Pancreas (tissue), 10 donors: ENCODE measurements at regions not wholly inside any gene's neighbourhood (a gene's known extent, or its start where the extent isn't known, plus 50 kb on each side); places are given as distances from the start of the nearest gene placed in this dataset.

ENCODE experiments used
- ATAC-seq, 4 donors: fragments of 200-7000 bp; cut with Tn5 transposase; one replicate each; pipeline versions ENCODE4 v1.8.0 to v1.9.1; 2020; ENCODE audit warnings: mild to moderate bottlenecking in 4 of 4, moderate library complexity in 4 of 4
- DNase-seq, 6 donors: peaks; one replicate each; pipeline ENCODE4 v3.0.0-alpha.2; 2020
- FAIRE-seq: peaks from 2 replicates; lab custom pipeline; 2012; peaks lifted over from hg19 to GRCh38; lab: Jason Lieb, UNC
- H3K27ac ChIP-seq, 4 donors: fragments of 200-600 bp; sonication (generic); 1 replicate in 3 of 4; 2 replicates in 1 of 4; pipeline versions ENCODE4 v1.5.0 to v1.8.0; 2020
- H3K27me3 ChIP-seq, 4 donors: fragments of 200-600 bp; one replicate each; pipeline ENCODE4 v1.8.0; 2021
- H3K36me3 ChIP-seq, 3 donors: fragments of 200-600 bp; sonication (generic) in 1 of 3; one replicate each; pipeline versions ENCODE4 v1.5.0 to v1.8.0; 2020 to 2021
- H3K4me1 ChIP-seq, 3 donors: fragments of 200-600 bp; one replicate each; pipeline ENCODE4 v1.8.0; 2021
- H3K4me3 ChIP-seq, 4 donors: fragments of 200-600 bp; sonication (generic) in 2 of 4; one replicate each; pipeline versions ENCODE4 v1.5.0 to v1.8.0; 2020 to 2021
- H3K9me3 ChIP-seq, 4 donors: fragments of 200-600 bp; one replicate each; pipeline ENCODE4 v1.8.0; 2021
- WGBS, 2 donors: extraction: QIAGEN DNeasy Blood & Tissue Kit; methylation state at CpG; one replicate each; pipeline ENCODE4 v1.1.7; 2013; 5-methylcytosine and 5-hydroxymethylcytosine counted together
- intact Hi-C, 3 donors: fragments of 100-400 bp; cut with DNase I; formaldehyde crosslinking; loops; one replicate each; pipeline versions ENCODE4 v1.11.1 to v1.14.2; 2022
- TF ChIP-seq, protein P1 (sequence below), 4 donors: fragments of 200-600 bp; sonication (generic) in 3 of 4; IDR thresholded peaks; one replicate each; pipeline versions ENCODE4 v1.5.0 to v1.8.0; 2021; ENCODE audit warnings: antibody characterized with exemption in 4 of 4
- donor health status: healthy with polysubstance abuse.
- donor health status: DM: no; HTN: no; CAD: no; lungs with moderate emphysema.
- donor health status: DM: no; HTN: no; CAD: no.
- donor health status: control.
- donor health status: control.
- donor health status: Bipolar disorder and iron deficiency.
- donor health status: DM: yes; HTN: yes; CAD: no.
- donor health status: DM: no; HTN: no; CAD: no.
- donor health status: DM: no; HTN: no; CAD: no.
- donor health status: DM: yes; HTN: yes; CAD: no.

DNA sequence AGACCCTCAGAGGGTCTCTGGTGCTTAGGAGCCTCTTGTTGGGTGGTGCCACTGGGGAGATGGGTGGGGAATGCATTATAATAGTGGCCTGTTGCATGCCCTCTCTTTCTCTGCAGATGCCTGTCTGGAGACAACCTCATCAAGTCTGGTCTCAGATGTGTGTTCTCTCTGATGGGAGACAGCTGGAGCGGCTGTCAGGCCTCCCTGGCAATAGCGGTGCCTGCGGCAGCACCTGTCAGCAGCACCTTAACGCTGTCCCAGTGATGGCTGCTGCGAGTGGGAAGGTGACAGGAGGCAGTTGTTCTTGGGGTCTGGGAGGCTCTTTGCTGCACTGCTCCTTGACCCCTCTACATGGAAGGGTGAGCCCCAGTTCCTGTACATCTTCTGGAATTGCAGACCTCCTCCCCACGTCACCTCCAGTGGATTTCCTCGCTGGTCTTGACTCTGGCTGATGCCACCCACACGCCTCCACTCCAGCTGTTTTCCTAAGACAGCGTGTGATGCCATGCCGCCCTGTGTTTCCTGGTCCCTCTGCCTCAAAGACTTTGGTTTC lies 63.3 kb upstream of the BLCAP start:
- no peak overlapping the region for H3K4me3 ChIP-seq
- H3K27ac ChIP-seq: no peak overlapping the region
- peaks cover 0 to 4% (median 0%) of the 10 kb centered on the region in 4 donors for H3K27me3 ChIP-seq
- ATAC-seq: no peak
- no peaks in the 10 kb centered on the region for H3K36me3 ChIP-seq
- intact Hi-C loops: no loop called here
- H3K9me3 ChIP-seq: no peaks in the 10 kb centered on the region
- 50 to 63% methylated on average over 10 of the region's 10 CpGs for WGBS, 2 donors
- H3K4me1 ChIP-seq: no peaks in the 10 kb centered on the region
- no peak for DNase-seq
- FAIRE-seq: no peak
- TF ChIP-seq, protein P1, sequence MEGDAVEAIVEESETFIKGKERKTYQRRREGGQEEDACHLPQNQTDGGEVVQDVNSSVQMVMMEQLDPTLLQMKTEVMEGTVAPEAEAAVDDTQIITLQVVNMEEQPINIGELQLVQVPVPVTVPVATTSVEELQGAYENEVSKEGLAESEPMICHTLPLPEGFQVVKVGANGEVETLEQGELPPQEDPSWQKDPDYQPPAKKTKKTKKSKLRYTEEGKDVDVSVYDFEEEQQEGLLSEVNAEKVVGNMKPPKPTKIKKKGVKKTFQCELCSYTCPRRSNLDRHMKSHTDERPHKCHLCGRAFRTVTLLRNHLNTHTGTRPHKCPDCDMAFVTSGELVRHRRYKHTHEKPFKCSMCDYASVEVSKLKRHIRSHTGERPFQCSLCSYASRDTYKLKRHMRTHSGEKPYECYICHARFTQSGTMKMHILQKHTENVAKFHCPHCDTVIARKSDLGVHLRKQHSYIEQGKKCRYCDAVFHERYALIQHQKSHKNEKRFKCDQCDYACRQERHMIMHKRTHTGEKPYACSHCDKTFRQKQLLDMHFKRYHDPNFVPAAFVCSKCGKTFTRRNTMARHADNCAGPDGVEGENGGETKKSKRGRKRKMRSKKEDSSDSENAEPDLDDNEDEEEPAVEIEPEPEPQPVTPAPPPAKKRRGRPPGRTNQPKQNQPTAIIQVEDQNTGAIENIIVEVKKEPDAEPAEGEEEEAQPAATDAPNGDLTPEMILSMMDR (IDR thresholded peaks at IDR 0.05): no peak

DNA sequence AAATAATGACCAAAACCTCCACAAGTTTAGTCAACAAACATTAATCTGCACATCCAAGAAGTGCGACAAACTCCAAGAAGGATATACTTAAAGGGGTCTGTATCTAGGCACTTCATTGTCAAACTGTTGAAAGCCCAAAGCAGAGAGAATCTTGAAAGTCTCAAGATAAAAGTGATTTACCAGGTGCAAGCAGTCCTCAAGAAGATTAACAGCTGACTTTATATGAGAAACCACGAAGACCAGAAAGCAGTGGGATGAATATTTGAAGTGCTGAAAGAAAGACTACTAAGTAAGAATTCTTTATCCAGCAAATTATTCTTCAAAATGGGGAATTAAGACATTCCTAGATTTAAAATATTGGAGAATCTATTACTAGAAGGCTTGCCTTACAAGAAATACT lies 58.4 kb upstream of the BLCAP start:
- 65 to 76% methylated on average over 2 of the region's 2 CpGs for WGBS, 2 donors
- no peak for ATAC-seq
- intact Hi-C loops: no loop called here
- TF ChIP-seq, protein P1 (IDR thresholded peaks at IDR 0.05): no peak
- no peak for FAIRE-seq
- Histone ChIP-seq H3K27me3 (peaks cover 0 to 4% (median 2%) of the 10 kb centered on the region in 4 donors), H3K4me1 (no peaks in the 10 kb centered on the region), H3K27ac (no peak overlapping the region), H3K4me3 (no peak overlapping the region), H3K9me3 (no peaks in the 10 kb centered on the region), H3K36me3 (no peaks in the 10 kb centered on the region)
- DNase-seq: no peak

DNA sequence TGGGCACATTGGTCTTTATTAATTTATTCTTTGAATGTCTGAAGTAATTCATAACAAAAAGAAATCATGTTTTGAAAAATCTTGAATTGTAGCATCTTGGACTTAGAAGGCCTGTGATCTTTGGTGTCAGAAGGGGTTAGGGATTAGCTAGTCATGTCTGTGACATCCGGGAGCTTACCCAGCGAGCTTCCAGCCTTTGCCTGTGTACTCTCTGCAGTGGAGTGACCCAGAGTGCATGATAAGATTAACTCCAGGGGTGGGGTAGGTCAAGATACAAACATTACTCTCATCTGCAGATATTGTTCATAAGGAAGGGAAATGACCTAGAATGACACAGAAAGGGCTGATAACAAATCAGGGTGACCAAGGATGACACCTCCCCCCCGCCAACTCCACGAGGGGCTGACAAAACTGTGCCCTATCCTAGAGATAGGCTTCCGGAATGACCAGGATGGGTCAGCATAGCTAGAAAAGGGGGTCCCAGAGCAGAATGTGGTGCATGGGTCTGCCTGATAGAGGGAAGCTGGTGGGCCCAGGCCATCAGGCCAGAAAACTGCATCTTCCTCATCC lies 56.6 kb upstream of the BLCAP start:
- Histone ChIP-seq H3K9me3 (no peaks in the 10 kb centered on the region), H3K4me1 (no peaks in the 10 kb centered on the region), H3K27ac (no peak overlapping the region), H3K27me3 (peaks cover 0 to 4% (median 2%) of the 10 kb centered on the region in 4 donors), H3K4me3 (no peak overlapping the region), H3K36me3 (no peaks in the 10 kb centered on the region)
- DNase-seq (no peak), ATAC-seq (no peak), FAIRE-seq (no peak)
- TF ChIP-seq, protein P1 (IDR thresholded peaks at IDR 0.05): no peak
- intact Hi-C loops: no loop called here
- 44 to 50% methylated on average over 5 of the region's 5 CpGs for WGBS, 2 donors

DNA sequence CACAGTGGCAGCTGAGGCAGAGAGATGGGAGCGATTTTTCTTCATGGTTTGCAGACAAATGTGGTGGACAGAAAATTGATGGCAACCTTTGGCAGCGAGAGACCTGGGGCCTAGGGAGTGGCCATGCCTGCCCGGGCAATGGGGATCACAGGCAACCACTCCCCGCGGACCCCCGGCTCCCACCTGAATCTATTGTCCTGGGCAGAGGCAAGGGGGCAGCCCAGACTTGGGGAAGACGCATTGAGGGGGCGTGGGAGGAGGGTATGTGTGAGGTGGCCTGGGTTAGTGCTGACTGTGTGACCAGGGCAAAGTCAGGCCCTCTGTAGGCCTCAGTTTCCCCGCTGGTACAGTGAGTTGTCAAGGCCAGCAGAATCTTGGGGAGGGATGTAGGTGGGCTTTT lies 53.6 kb upstream of the BLCAP start:
- Histone ChIP-seq H3K27me3 (peaks cover 0 to 4% (median 0%) of the 10 kb centered on the region in 4 donors), H3K27ac (no peak overlapping the region), H3K4me1 (no peaks in the 10 kb centered on the region), H3K4me3 (no peak overlapping the region), H3K36me3 (no peaks in the 10 kb centered on the region), H3K9me3 (no peaks in the 10 kb centered on the region)
- FAIRE-seq (no peak), ATAC-seq (no peak), DNase-seq (no peak)
- intact Hi-C loops: no loop called here
- TF ChIP-seq, protein P1 (IDR thresholded peaks at IDR 0.05): no peak
- 58 to 69% methylated on average over 9 of the region's 9 CpGs for WGBS, 2 donors

DNA sequence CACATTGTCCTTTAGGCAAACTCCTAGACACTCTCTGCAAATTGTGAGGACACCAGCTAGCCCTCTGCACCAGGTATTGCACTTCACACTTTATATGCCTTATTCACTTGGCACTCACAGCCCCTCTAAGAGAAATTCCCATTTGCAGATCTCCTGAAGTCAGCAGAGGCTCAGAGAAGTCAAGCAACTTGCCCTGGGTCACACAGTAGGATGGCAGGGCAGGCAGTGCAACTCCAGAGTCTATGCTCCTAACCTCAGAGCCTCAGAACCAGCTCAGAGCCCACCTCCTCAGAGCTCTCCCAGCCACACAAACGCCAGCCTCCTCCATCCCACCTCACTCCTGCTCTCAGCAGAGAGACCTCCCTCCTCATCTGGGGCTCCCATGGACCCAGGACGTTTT lies 52.4 kb upstream of the BLCAP start:
- intact Hi-C loops: no loop called here
- DNase-seq: no peak
- 0 to 6% methylated on average over 2 of the region's 2 CpGs for WGBS, 2 donors
- Histone ChIP-seq H3K4me3 (no peak overlapping the region), H3K4me1 (no peaks in the 10 kb centered on the region), H3K36me3 (no peaks in the 10 kb centered on the region), H3K27me3 (peaks cover 0 to 3% (median 0%) of the 10 kb centered on the region in 4 donors), H3K9me3 (no peaks in the 10 kb centered on the region), H3K27ac (no peak overlapping the region)
- ATAC-seq: no peak
- TF ChIP-seq, protein P1 (IDR thresholded peaks at IDR 0.05): no peak
- FAIRE-seq: no peak
